Activated CD4-positive, alpha-beta T cell treated with anti-CD3 and anti-CD28 coated beads, Interleukin-2, amount 50 U/mL, for 4 hours (primary cell): ENCODE measurements at regions not wholly inside any gene's neighbourhood (a gene's known extent, or its start where the extent isn't known, plus 50 kb on each side); places are given as distances from the start of the nearest gene placed in this dataset.

Experiments
- DNase-seq, 2 experiments: peaks; one replicate each; pipeline ENCODE4 v3.0.0-alpha.2; 2020

- no peak for DNase-seq
These were observed 435.5 kb upstream of the TGFBR2 start for GRCh38 chr3:30170681-30171438.

- DNase-seq, result no peak
These were observed 432.0 kb upstream of the TGFBR2 start for GRCh38 chr3:30174357-30174756.

GRCh38 chr3:30180310-30181177 is 425.9 kb upstream of the TGFBR2 start:
- no peak for DNase-seq

- no peak for DNase-seq
These were observed 425.3 kb upstream of the TGFBR2 start for GRCh38 chr3:30181178-30181465.

GRCh38 chr3:30181581-30181980 is 424.8 kb upstream of the TGFBR2 start:
- DNase-seq, result no peak

- DNase-seq, result no peak
These were observed 423.0 kb upstream of the TGFBR2 start for GRCh38 chr3:30183421-30183820.

- no peak for DNase-seq
These were observed 422.1 kb upstream of the TGFBR2 start for GRCh38 chr3:30184091-30184810.

GRCh38 chr3:30185872-30186271 is 420.5 kb upstream of the TGFBR2 start:
- DNase-seq, result no peak

GRCh38 chr3:30186741-30187219 is 419.6 kb upstream of the TGFBR2 start:
- no peak for DNase-seq

GRCh38 chr3:30187366-30187765 is 419.0 kb upstream of the TGFBR2 start:
- no peak for DNase-seq

- no peak for DNase-seq
These were observed 417.7 kb upstream of the TGFBR2 start for GRCh38 chr3:30188713-30189112.

GRCh38 chr3:30189900-30190299 is 416.5 kb upstream of the TGFBR2 start:
- no peak for DNase-seq

- no peak for DNase-seq
These were observed 412.8 kb upstream of the TGFBR2 start for GRCh38 chr3:30193625-30194044.

GRCh38 chr3:30195352-30195751 is 411.0 kb upstream of the TGFBR2 start:
- no peak for DNase-seq

- no peak for DNase-seq
These were observed 408.2 kb upstream of the TGFBR2 start for GRCh38 chr3:30198162-30198561.

- peak; percentile 59 to 67 for DNase-seq
These were observed 407.2 kb upstream of the TGFBR2 start for GRCh38 chr3:30199096-30199759.

- DNase-seq, result no peak
These were observed 406.5 kb upstream of the TGFBR2 start for GRCh38 chr3:30199855-30200254.

- DNase-seq, result no peak
These were observed 404.7 kb upstream of the TGFBR2 start for GRCh38 chr3:30201715-30202114.

GRCh38 chr3:30203301-30203700 is 403.1 kb upstream of the TGFBR2 start:
- DNase-seq, result no peak

- no peak for DNase-seq
These were observed 402.3 kb upstream of the TGFBR2 start for GRCh38 chr3:30204126-30204525.

GRCh38 chr3:30206051-30206450 is 400.4 kb upstream of the TGFBR2 start:
- no peak for DNase-seq

GRCh38 chr3:30221619-30222018 is 384.8 kb upstream of the TGFBR2 start:
- no peak for DNase-seq

- DNase-seq, result no peak
These were observed 384.0 kb upstream of the TGFBR2 start for GRCh38 chr3:30222441-30222840.
